ENCODE measurements at regions not wholly inside any gene's neighbourhood (a gene's known extent, or its start where the extent isn't known, plus 50 kb on each side); places are given as distances from the start of the nearest gene placed in this dataset.

DNA sequence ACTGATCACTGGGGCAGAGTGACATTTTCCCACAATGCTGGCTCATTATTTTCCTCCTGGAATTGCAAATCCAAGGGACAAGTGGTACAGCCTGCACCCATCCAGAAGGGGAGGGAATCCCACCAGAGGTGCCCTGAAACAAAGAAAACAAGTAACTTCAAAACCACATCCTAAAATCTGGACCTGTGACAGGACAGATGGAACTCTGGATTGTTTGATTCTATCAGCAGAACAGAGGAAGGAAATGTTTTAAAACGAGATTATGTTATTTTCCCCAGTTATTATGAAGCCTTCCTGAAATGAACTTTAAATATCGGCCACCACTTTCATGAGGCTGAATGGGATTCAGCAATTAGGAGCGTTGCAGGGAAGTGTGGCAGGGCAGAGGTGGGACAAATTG, 62.2 kb upstream of the ECHDC3 start:
- ChIA-PET CTCF (no interaction called here), POLR2A (no interaction called here)
- no peaks in the 10 kb centered on the region for H3K9me3 Mint-ChIP-seq (ENCODE audit: unreplicated experiment)
- DNase-seq (ENCODE audit: unreplicated experiment): no peak
- no TSS peak for BruUV-seq (replicated peaks)
- H3K4me3 Mint-ChIP-seq (ENCODE audit: unreplicated experiment): no peak overlapping the region
- H3K36me3 Mint-ChIP-seq (ENCODE audit: insufficient read depth, unreplicated experiment): no peaks in the 10 kb centered on the region
- H3K27ac Mint-ChIP-seq (ENCODE audit: low read depth, unreplicated experiment): no peak overlapping the region
- peaks cover 37% of the 10 kb centered on the region for H3K27me3 Mint-ChIP-seq (ENCODE audit: insufficient read depth, unreplicated experiment)
- peaks cover 5% of the 10 kb centered on the region for H3K4me1 Mint-ChIP-seq (ENCODE audit: insufficient read depth, unreplicated experiment)
- intact Hi-C loops (cut with micrococcal nuclease): no loop called here
- TF ChIP-seq, protein P1, sequence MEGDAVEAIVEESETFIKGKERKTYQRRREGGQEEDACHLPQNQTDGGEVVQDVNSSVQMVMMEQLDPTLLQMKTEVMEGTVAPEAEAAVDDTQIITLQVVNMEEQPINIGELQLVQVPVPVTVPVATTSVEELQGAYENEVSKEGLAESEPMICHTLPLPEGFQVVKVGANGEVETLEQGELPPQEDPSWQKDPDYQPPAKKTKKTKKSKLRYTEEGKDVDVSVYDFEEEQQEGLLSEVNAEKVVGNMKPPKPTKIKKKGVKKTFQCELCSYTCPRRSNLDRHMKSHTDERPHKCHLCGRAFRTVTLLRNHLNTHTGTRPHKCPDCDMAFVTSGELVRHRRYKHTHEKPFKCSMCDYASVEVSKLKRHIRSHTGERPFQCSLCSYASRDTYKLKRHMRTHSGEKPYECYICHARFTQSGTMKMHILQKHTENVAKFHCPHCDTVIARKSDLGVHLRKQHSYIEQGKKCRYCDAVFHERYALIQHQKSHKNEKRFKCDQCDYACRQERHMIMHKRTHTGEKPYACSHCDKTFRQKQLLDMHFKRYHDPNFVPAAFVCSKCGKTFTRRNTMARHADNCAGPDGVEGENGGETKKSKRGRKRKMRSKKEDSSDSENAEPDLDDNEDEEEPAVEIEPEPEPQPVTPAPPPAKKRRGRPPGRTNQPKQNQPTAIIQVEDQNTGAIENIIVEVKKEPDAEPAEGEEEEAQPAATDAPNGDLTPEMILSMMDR (IDR thresholded peaks at IDR 0.05; ENCODE audit: unreplicated experiment): no peak

DNA sequence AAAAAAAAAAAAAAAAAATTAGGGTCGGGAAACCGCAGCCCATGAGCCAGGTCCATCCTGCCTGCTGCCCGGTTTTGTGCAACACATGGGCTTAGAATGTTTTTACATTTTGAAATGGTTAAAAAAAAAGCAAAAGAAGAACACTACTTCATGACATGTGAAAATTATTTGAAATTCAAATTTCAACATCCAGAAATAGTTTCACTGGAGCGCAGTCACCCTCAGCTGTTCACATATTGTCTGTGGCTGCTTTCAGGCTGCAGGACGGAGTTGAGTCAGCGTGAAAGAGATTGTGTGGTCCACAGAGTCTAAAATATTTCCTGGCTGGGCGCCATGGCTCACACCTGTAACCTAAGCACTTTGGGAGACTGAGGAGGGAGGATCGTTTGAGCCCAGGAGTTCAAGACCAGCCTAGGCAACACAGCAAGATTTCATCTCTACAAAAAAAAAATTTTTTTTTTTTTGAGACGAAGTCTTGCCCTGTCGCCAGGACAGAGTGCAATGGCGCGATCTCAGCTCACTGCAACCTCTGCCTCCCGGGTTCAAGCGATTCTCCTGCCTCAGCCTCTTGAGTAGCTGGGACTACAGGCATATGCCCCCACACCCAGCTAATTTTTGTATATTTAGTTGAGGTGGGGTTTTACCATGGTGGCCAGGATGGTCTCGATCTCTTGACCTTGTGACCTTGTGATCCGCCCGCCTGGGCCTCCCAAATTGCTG, 63.9 kb upstream of the ECHDC3 start:
- Mint-ChIP-seq H3K9me3 (ENCODE audit: unreplicated experiment) (no peaks in the 10 kb centered on the region), H3K4me1 (ENCODE audit: insufficient read depth, unreplicated experiment) (no peaks in the 10 kb centered on the region), H3K36me3 (ENCODE audit: insufficient read depth, unreplicated experiment) (no peaks in the 10 kb centered on the region), H3K4me3 (ENCODE audit: unreplicated experiment) (no peak overlapping the region), H3K27ac (ENCODE audit: low read depth, unreplicated experiment) (no peak overlapping the region), H3K27me3 (ENCODE audit: insufficient read depth, unreplicated experiment) (peaks cover 45% of the 10 kb centered on the region)
- intact Hi-C loops (cut with micrococcal nuclease): no loop called here
- no TSS peak for BruUV-seq (replicated peaks)
- CTCF ChIA-PET: no interaction called here
- peak; percentile 69 for DNase-seq (ENCODE audit: unreplicated experiment)
- TF ChIP-seq, protein P1 (IDR thresholded peaks at IDR 0.05; ENCODE audit: unreplicated experiment): no peak
- POLR2A ChIA-PET: interaction anchor here (0.6 kb wide), 1 partner anchor 56 kb away, joined by 3 read pairs; no protein-coding TSS in a partner anchor

DNA sequence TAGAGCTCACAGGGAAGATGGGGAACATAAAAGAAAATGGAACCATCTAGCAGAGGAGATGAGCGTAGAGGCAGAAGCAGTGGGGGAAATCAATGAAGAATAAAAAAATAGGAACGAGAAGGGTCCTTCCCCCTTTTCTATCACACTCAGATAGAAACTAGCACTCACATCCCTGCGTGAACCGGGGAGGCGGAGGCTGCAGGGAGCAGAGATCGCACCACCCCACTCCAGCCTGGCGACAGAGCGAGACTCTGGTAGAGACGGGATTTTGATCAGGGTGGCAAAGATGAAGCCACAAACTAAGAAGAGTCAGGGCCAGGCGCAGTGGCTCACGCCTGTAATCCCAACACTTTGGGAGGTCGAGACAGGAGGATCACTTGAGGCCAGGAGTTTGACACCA, 64.7 kb upstream of the ECHDC3 start:
- H3K4me1 Mint-ChIP-seq (ENCODE audit: insufficient read depth, unreplicated experiment): no peaks in the 10 kb centered on the region
- H3K27me3 Mint-ChIP-seq (ENCODE audit: insufficient read depth, unreplicated experiment): peaks cover 50% of the 10 kb centered on the region
- H3K27ac Mint-ChIP-seq (ENCODE audit: low read depth, unreplicated experiment): no peak overlapping the region
- no peaks in the 10 kb centered on the region for H3K36me3 Mint-ChIP-seq (ENCODE audit: insufficient read depth, unreplicated experiment)
- ChIA-PET POLR2A (interaction anchor here (0.6 kb wide), 1 partner anchor 55 kb away, joined by 3 read pairs; no protein-coding TSS in a partner anchor), CTCF (no interaction called here)
- no peak for DNase-seq (ENCODE audit: unreplicated experiment)
- intact Hi-C loops (cut with micrococcal nuclease): no loop called here
- BruUV-seq (replicated peaks): no TSS peak
- H3K9me3 Mint-ChIP-seq (ENCODE audit: unreplicated experiment): no peaks in the 10 kb centered on the region
- TF ChIP-seq, protein P1 (IDR thresholded peaks at IDR 0.05; ENCODE audit: unreplicated experiment): no peak
- no peak overlapping the region for H3K4me3 Mint-ChIP-seq (ENCODE audit: unreplicated experiment)

- Mint-ChIP-seq H3K4me1 (ENCODE audit: insufficient read depth, unreplicated experiment) (no peaks in the 10 kb centered on the region), H3K36me3 (ENCODE audit: insufficient read depth, unreplicated experiment) (no peaks in the 10 kb centered on the region), H3K27me3 (ENCODE audit: insufficient read depth, unreplicated experiment) (peaks cover 26% of the 10 kb centered on the region), H3K27ac (ENCODE audit: low read depth, unreplicated experiment) (no peak overlapping the region), H3K9me3 (ENCODE audit: unreplicated experiment) (no peaks in the 10 kb centered on the region), H3K4me3 (ENCODE audit: unreplicated experiment) (no peak overlapping the region)
- no TSS peak for BruUV-seq (replicated peaks)
- ChIA-PET CTCF (interaction anchor here (0.5 kb wide), 1 partner anchor 30 kb away, joined by 3 read pairs; no protein-coding TSS in a partner anchor), POLR2A (no interaction called here)
- intact Hi-C loops (cut with micrococcal nuclease): no loop called here
- TF ChIP-seq, protein P1 (IDR thresholded peaks at IDR 0.05; ENCODE audit: unreplicated experiment): no peak
- DNase-seq (ENCODE audit: unreplicated experiment): no peak
Observed at GRCh38 chr10:11673346-11674280, 62.2 kb upstream of the USP6NL start.

Data from MCF 10A (cell line).